ENCODE measurements at regions not wholly inside any gene's neighbourhood (a gene's known extent, or its start where the extent isn't known, plus 50 kb on each side); places are given as distances from the start of the nearest gene placed in this dataset.

GRCh38 chr5:87002485-87002884 is 265.2 kb upstream of the RASA1 start:
- Histone ChIP-seq H3K27ac (no peak overlapping the region), H3K9ac (no peak overlapping the region)

GRCh38 chr5:87004101-87004500 is 263.6 kb upstream of the RASA1 start:
- Histone ChIP-seq H3K4me1 (no peaks in the 10 kb centered on the region), H3K4me2 (ENCODE audit: low read length) (no peak overlapping the region), H3K9me3 (ENCODE audit: control insufficient read depth, low read length) (no peaks in the 10 kb centered on the region), H3K27me3 (ENCODE audit: control insufficient read depth, insufficient read depth, low read length) (no peaks in the 10 kb centered on the region), H2AFZ (no peak overlapping the region), H3K27ac (no peak overlapping the region), H3K9ac (no peak overlapping the region), H3K4me3 (ENCODE audit: low read depth, low read length) (no peak overlapping the region), H3K36me3 (ENCODE audit: control insufficient read depth, insufficient read depth, low read length) (no peaks in the 10 kb centered on the region), H3K79me2 (no peaks in the 10 kb centered on the region)
- no peak for TF ChIP-seq CTCF (IDR thresholded peaks at IDR 0.05)

More at GRCh38 chr5:87002485-87002884, 265.2 kb upstream of the RASA1 start:
- Histone ChIP-seq H3K36me3 (ENCODE audit: control insufficient read depth, insufficient read depth, low read length) (no peaks in the 10 kb centered on the region), H2AFZ (no peak overlapping the region), H3K4me1 (no peaks in the 10 kb centered on the region), H3K79me2 (no peaks in the 10 kb centered on the region), H3K27me3 (ENCODE audit: control insufficient read depth, insufficient read depth, low read length) (no peaks in the 10 kb centered on the region), H3K9me3 (ENCODE audit: control insufficient read depth, low read length) (no peaks in the 10 kb centered on the region), H3K4me2 (ENCODE audit: low read length) (no peak overlapping the region), H3K4me3 (ENCODE audit: low read depth, low read length) (no peak overlapping the region)
- TF ChIP-seq CTCF (IDR thresholded peaks at IDR 0.05): no peak

- Histone ChIP-seq H3K4me1 (no peaks in the 10 kb centered on the region), H3K4me2 (ENCODE audit: low read length) (no peak overlapping the region), H3K79me2 (no peaks in the 10 kb centered on the region), H3K9me3 (ENCODE audit: control insufficient read depth, low read length) (no peaks in the 10 kb centered on the region), H3K27me3 (ENCODE audit: control insufficient read depth, insufficient read depth, low read length) (no peaks in the 10 kb centered on the region), H3K27ac (no peak overlapping the region), H2AFZ (no peak overlapping the region), H3K9ac (no peak overlapping the region), H3K36me3 (ENCODE audit: control insufficient read depth, insufficient read depth, low read length) (no peaks in the 10 kb centered on the region), H3K4me3 (ENCODE audit: low read depth, low read length) (no peak overlapping the region)
- TF ChIP-seq CTCF (IDR thresholded peaks at IDR 0.05): no peak
These were observed 259.9 kb upstream of the RASA1 start for GRCh38 chr5:87007737-87008136.

GRCh38 chr5:87008751-87009560 is 258.7 kb upstream of the RASA1 start:
- Histone ChIP-seq H3K4me3 (ENCODE audit: low read depth, low read length) (no peak overlapping the region), H2AFZ (no peak overlapping the region), H3K27me3 (ENCODE audit: control insufficient read depth, insufficient read depth, low read length) (no peaks in the 10 kb centered on the region), H3K4me2 (ENCODE audit: low read length) (no peak overlapping the region), H3K9ac (no peak overlapping the region), H3K79me2 (no peaks in the 10 kb centered on the region), H3K4me1 (no peaks in the 10 kb centered on the region), H3K36me3 (ENCODE audit: control insufficient read depth, insufficient read depth, low read length) (no peaks in the 10 kb centered on the region), H3K27ac (no peak overlapping the region), H3K9me3 (ENCODE audit: control insufficient read depth, low read length) (no peaks in the 10 kb centered on the region)
- TF ChIP-seq CTCF (IDR thresholded peaks at IDR 0.05): no peak

GRCh38 chr5:87010736-87011135 is 256.9 kb upstream of the RASA1 start:
- H3K9me3 ChIP-seq (ENCODE audit: control insufficient read depth, low read length): no peaks in the 10 kb centered on the region
- no peaks in the 10 kb centered on the region for H3K27me3 ChIP-seq (ENCODE audit: control insufficient read depth, insufficient read depth, low read length)
- TF ChIP-seq CTCF (IDR thresholded peaks at IDR 0.05): no peak
- no peak overlapping the region for H3K9ac ChIP-seq
- no peaks in the 10 kb centered on the region for H3K36me3 ChIP-seq (ENCODE audit: control insufficient read depth, insufficient read depth, low read length)
- H3K4me2 ChIP-seq (ENCODE audit: low read length): no peak overlapping the region
- no peak overlapping the region for H2AFZ ChIP-seq
- no peaks in the 10 kb centered on the region for H3K4me1 ChIP-seq
- H3K4me3 ChIP-seq (ENCODE audit: low read depth, low read length): no peak overlapping the region
- no peaks in the 10 kb centered on the region for H3K79me2 ChIP-seq
- H3K27ac ChIP-seq: no peak overlapping the region

Data from parathyroid adenoma (tissue), 2 donors.